ENCODE measurements at regions not wholly inside any gene's neighbourhood (a gene's known extent, or its start where the extent isn't known, plus 50 kb on each side); places are given as distances from the start of the nearest gene placed in this dataset.

DNA sequence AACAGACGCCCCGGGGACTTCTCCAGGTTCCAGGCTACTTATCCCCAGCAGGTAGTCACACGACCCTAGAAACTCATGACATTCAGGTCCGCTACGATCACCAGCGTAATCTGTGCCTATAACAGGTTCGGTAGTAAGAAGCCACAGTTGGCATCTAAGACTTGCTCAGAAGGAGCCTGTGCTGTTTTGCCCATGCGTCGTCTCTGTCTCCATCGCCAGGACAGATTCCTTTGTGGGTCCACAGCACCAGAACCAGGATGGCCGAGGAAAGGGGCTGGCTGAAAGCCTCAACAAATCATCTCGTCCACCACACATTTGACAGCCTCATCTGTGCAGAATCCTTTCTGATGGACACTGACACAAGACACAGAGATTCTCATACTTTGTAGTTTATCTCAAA, 319.5 kb upstream of the AGA start:
- Histone ChIP-seq H3K4me3 (ENCODE audit: low read depth, low read length) (no peak overlapping the region), H3K14ac (ENCODE audit: low read length) (no peak overlapping the region), H3K36me3 (ENCODE audit: control insufficient read depth in 1 of 2, insufficient read depth in 2 of 2, low read length in 2 of 2) (no peaks in the 10 kb centered on the region), H2AFZ (ENCODE audit: insufficient read depth, low read length, poor library complexity) (no peak overlapping the region), H2BK120ac (ENCODE audit: insufficient read depth, low read length, poor library complexity) (no peak overlapping the region), H3K27ac (ENCODE audit: low read depth, low read length) (no peak overlapping the region), H3K9ac (ENCODE audit: low read length) (no peak overlapping the region), H3K79me1 (ENCODE audit: low read length) (no peaks in the 10 kb centered on the region), H3K4me1 (ENCODE audit: control insufficient read depth in 1 of 2, insufficient read depth in 2 of 2, low read length in 2 of 2) (no peaks in the 10 kb centered on the region), H3K27me3 (ENCODE audit: insufficient read depth, low read length) (no peaks in the 10 kb centered on the region), H3K9me3 (ENCODE audit: insufficient read depth, low read depth, low read length) (no peaks in the 10 kb centered on the region), H3K18ac (ENCODE audit: low read length) (no peak overlapping the region), H3K4me2 (ENCODE audit: low read length) (no peak overlapping the region), H4K91ac (ENCODE audit: low read depth, low read length) (no peak overlapping the region), H3K79me2 (ENCODE audit: control insufficient read depth, insufficient read depth, low read length, poor library complexity) (no peaks in the 10 kb centered on the region), H2AK5ac (ENCODE audit: low read length) (no peak overlapping the region), H4K8ac (ENCODE audit: low read depth, low read length) (no peak overlapping the region), H3K4ac (ENCODE audit: low read depth, low read length) (no peak overlapping the region), H4K12ac (ENCODE audit: low read depth, low read length) (no peak overlapping the region), H2BK12ac (ENCODE audit: low read length) (no peak overlapping the region), H3K23ac (ENCODE audit: low read length) (no peak overlapping the region), H2BK5ac (ENCODE audit: low read depth, low read length, poor library complexity) (no peak overlapping the region)
- WGBS (ENCODE audit: extremely low coverage, insufficient coverage, insufficient read length), result no CpG with 5 or more reads among the region's 12 CpGs
- DNase-seq, result no peak

- Histone ChIP-seq H3K23ac (ENCODE audit: low read length) (no peak overlapping the region), H3K4ac (ENCODE audit: low read depth, low read length) (no peak overlapping the region), H3K27me3 (ENCODE audit: insufficient read depth, low read length) (no peaks in the 10 kb centered on the region), H3K18ac (ENCODE audit: low read length) (no peak overlapping the region), H4K12ac (ENCODE audit: low read depth, low read length) (no peak overlapping the region), H4K8ac (ENCODE audit: low read depth, low read length) (no peak overlapping the region), H3K79me2 (ENCODE audit: control insufficient read depth, insufficient read depth, low read length, poor library complexity) (no peaks in the 10 kb centered on the region), H3K27ac (ENCODE audit: low read depth, low read length) (no peak overlapping the region), H3K4me1 (ENCODE audit: control insufficient read depth in 1 of 2, insufficient read depth in 2 of 2, low read length in 2 of 2) (no peaks in the 10 kb centered on the region), H2BK12ac (ENCODE audit: low read length) (no peak overlapping the region), H3K36me3 (ENCODE audit: control insufficient read depth in 1 of 2, insufficient read depth in 2 of 2, low read length in 2 of 2) (no peaks in the 10 kb centered on the region), H3K9me3 (ENCODE audit: insufficient read depth, low read depth, low read length) (no peaks in the 10 kb centered on the region), H4K91ac (ENCODE audit: low read depth, low read length) (no peak overlapping the region), H2BK120ac (ENCODE audit: insufficient read depth, low read length, poor library complexity) (no peak overlapping the region), H3K4me2 (ENCODE audit: low read length) (no peak overlapping the region), H3K14ac (ENCODE audit: low read length) (no peak overlapping the region), H2BK5ac (ENCODE audit: low read depth, low read length, poor library complexity) (no peak overlapping the region), H2AFZ (ENCODE audit: insufficient read depth, low read length, poor library complexity) (no peak overlapping the region), H3K79me1 (ENCODE audit: low read length) (no peaks in the 10 kb centered on the region), H3K4me3 (ENCODE audit: low read depth, low read length) (no peak overlapping the region), H3K9ac (ENCODE audit: low read length) (no peak overlapping the region), H2AK5ac (ENCODE audit: low read length) (no peak overlapping the region)
- DNase-seq, result no peak
- no CpG with 5 or more reads among the region's 4 CpGs for WGBS (ENCODE audit: extremely low coverage, insufficient coverage, insufficient read length)
These were observed 326.9 kb upstream of the AGA start for GRCh38 chr4:177769155-177769554.

- Histone ChIP-seq H3K27ac (ENCODE audit: low read depth, low read length) (no peak overlapping the region), H3K36me3 (ENCODE audit: control insufficient read depth in 1 of 2, insufficient read depth in 2 of 2, low read length in 2 of 2) (no peaks in the 10 kb centered on the region), H3K27me3 (ENCODE audit: insufficient read depth, low read length) (no peaks in the 10 kb centered on the region), H3K18ac (ENCODE audit: low read length) (no peak overlapping the region), H3K4me1 (ENCODE audit: control insufficient read depth in 1 of 2, insufficient read depth in 2 of 2, low read length in 2 of 2) (no peaks in the 10 kb centered on the region), H3K14ac (ENCODE audit: low read length) (no peak overlapping the region), H2BK12ac (ENCODE audit: low read length) (no peak overlapping the region), H3K9me3 (ENCODE audit: insufficient read depth, low read depth, low read length) (no peaks in the 10 kb centered on the region), H2AFZ (ENCODE audit: insufficient read depth, low read length, poor library complexity) (no peak overlapping the region), H3K79me2 (ENCODE audit: control insufficient read depth, insufficient read depth, low read length, poor library complexity) (no peaks in the 10 kb centered on the region), H3K4me2 (ENCODE audit: low read length) (no peak overlapping the region), H3K9ac (ENCODE audit: low read length) (no peak overlapping the region), H4K91ac (ENCODE audit: low read depth, low read length) (no peak overlapping the region), H2BK5ac (ENCODE audit: low read depth, low read length, poor library complexity) (no peak overlapping the region), H4K12ac (ENCODE audit: low read depth, low read length) (no peak overlapping the region), H2BK120ac (ENCODE audit: insufficient read depth, low read length, poor library complexity) (no peak overlapping the region), H3K23ac (ENCODE audit: low read length) (no peak overlapping the region), H3K79me1 (ENCODE audit: low read length) (no peaks in the 10 kb centered on the region), H3K4ac (ENCODE audit: low read depth, low read length) (no peak overlapping the region), H3K4me3 (ENCODE audit: low read depth, low read length) (no peak overlapping the region), H2AK5ac (ENCODE audit: low read length) (no peak overlapping the region), H4K8ac (ENCODE audit: low read depth, low read length) (no peak overlapping the region)
- DNase-seq, result no peak
- WGBS (ENCODE audit: extremely low coverage, insufficient coverage, insufficient read length), result no CpG with 5 or more reads among the region's 2 CpGs
These were observed 328.5 kb upstream of the AGA start for GRCh38 chr4:177770776-177771175.

GRCh38 chr4:177771645-177772044, 329.4 kb upstream of the AGA start:
- Histone ChIP-seq H4K8ac (ENCODE audit: low read depth, low read length) (no peak overlapping the region), H2BK5ac (ENCODE audit: low read depth, low read length, poor library complexity) (no peak overlapping the region), H3K18ac (ENCODE audit: low read length) (no peak overlapping the region), H3K27me3 (ENCODE audit: insufficient read depth, low read length) (no peaks in the 10 kb centered on the region), H3K9ac (ENCODE audit: low read length) (no peak overlapping the region), H3K4me1 (ENCODE audit: control insufficient read depth in 1 of 2, insufficient read depth in 2 of 2, low read length in 2 of 2) (no peaks in the 10 kb centered on the region), H2AK5ac (ENCODE audit: low read length) (no peak overlapping the region), H4K12ac (ENCODE audit: low read depth, low read length) (no peak overlapping the region), H3K27ac (ENCODE audit: low read depth, low read length) (no peak overlapping the region), H3K9me3 (ENCODE audit: insufficient read depth, low read depth, low read length) (no peaks in the 10 kb centered on the region), H3K79me2 (ENCODE audit: control insufficient read depth, insufficient read depth, low read length, poor library complexity) (no peaks in the 10 kb centered on the region), H3K4ac (ENCODE audit: low read depth, low read length) (no peak overlapping the region), H3K79me1 (ENCODE audit: low read length) (no peaks in the 10 kb centered on the region), H3K4me3 (ENCODE audit: low read depth, low read length) (no peak overlapping the region), H3K23ac (ENCODE audit: low read length) (no peak overlapping the region), H3K4me2 (ENCODE audit: low read length) (no peak overlapping the region), H3K14ac (ENCODE audit: low read length) (no peak overlapping the region), H4K91ac (ENCODE audit: low read depth, low read length) (no peak overlapping the region), H2BK12ac (ENCODE audit: low read length) (no peak overlapping the region), H2AFZ (ENCODE audit: insufficient read depth, low read length, poor library complexity) (no peak overlapping the region), H3K36me3 (ENCODE audit: control insufficient read depth in 1 of 2, insufficient read depth in 2 of 2, low read length in 2 of 2) (no peaks in the 10 kb centered on the region), H2BK120ac (ENCODE audit: insufficient read depth, low read length, poor library complexity) (no peak overlapping the region)
- no peak for DNase-seq
- no CpG with 5 or more reads among the region's 1 CpG for WGBS (ENCODE audit: extremely low coverage, insufficient coverage, insufficient read length)
